ENCODE measurements at regions not wholly inside any gene's neighbourhood (a gene's known extent, or its start where the extent isn't known, plus 50 kb on each side); places are given as distances from the start of the nearest gene placed in this dataset.

GRCh38 chr6:120736740-120737139 is 597.5 kb downstream of the TBC1D32 start:
- no peak for DNase-seq (ENCODE audit: extremely low spot score)
- no peak for TF ChIP-seq CTCF (IDR thresholded peaks at IDR 0.05; ENCODE audit: control extremely low read depth, extremely low read depth, low read depth, missing control alignments)
- ChIA-PET CTCF (no interaction called here), POLR2A (no interaction called here)

- no peak for DNase-seq (ENCODE audit: extremely low spot score)
- CTCF ChIA-PET = no interaction called here
- POLR2A ChIA-PET = no interaction called here
- TF ChIP-seq CTCF (IDR thresholded peaks at IDR 0.05; ENCODE audit: control extremely low read depth, extremely low read depth, low read depth, missing control alignments) = no peak
Measured at GRCh38 chr6:120735641-120736040, 598.6 kb downstream of the TBC1D32 start.

- ChIA-PET CTCF (no interaction called here), POLR2A (no interaction called here)
- TF ChIP-seq CTCF (IDR thresholded peaks at IDR 0.05; ENCODE audit: control extremely low read depth, extremely low read depth, low read depth, missing control alignments) = no peak
- DNase-seq (ENCODE audit: extremely low spot score) = no peak
Measured at GRCh38 chr6:120711255-120711654, 623.0 kb downstream of the TBC1D32 start.

GRCh38 chr6:120700001-120700400 is 634.3 kb downstream of the TBC1D32 start:
- CTCF ChIA-PET = no interaction called here
- POLR2A ChIA-PET = no interaction called here
- no peak for TF ChIP-seq CTCF (IDR thresholded peaks at IDR 0.05; ENCODE audit: control extremely low read depth, extremely low read depth, low read depth, missing control alignments)
- DNase-seq (ENCODE audit: extremely low spot score) = no peak

GRCh38 chr6:120686492-120686891 is 647.8 kb downstream of the TBC1D32 start:
- no peak for TF ChIP-seq CTCF (IDR thresholded peaks at IDR 0.05; ENCODE audit: control extremely low read depth, extremely low read depth, low read depth, missing control alignments)
- ChIA-PET POLR2A (no interaction called here), CTCF (interaction anchor here (1.1 kb wide), 1 partner anchor 9 kb away, joined by 3 read pairs; no protein-coding TSS in a partner anchor)
- DNase-seq (ENCODE audit: extremely low spot score) = no peak

- ChIA-PET POLR2A (no interaction called here), CTCF (interaction anchor here (0.9 kb wide), 1 partner anchor 13 kb away, joined by 3 read pairs; no protein-coding TSS in a partner anchor)
- no peak for DNase-seq (ENCODE audit: extremely low spot score)
- no peak for TF ChIP-seq CTCF (IDR thresholded peaks at IDR 0.05; ENCODE audit: control extremely low read depth, extremely low read depth, low read depth, missing control alignments)
Measured at GRCh38 chr6:120682145-120682544, 652.1 kb downstream of the TBC1D32 start.

GRCh38 chr6:120681204-120681603 is 653.1 kb downstream of the TBC1D32 start:
- DNase-seq (ENCODE audit: extremely low spot score) = no peak
- ChIA-PET CTCF (no interaction called here), POLR2A (no interaction called here)
- no peak for TF ChIP-seq CTCF (IDR thresholded peaks at IDR 0.05; ENCODE audit: control extremely low read depth, extremely low read depth, low read depth, missing control alignments)

Measured in GM10248 (cell line).